Esophagus mucosa (tissue), 1 donor: ENCODE measurements at regions not wholly inside any gene's neighbourhood (a gene's known extent, or its start where the extent isn't known, plus 50 kb on each side); places are given as distances from the start of the nearest gene placed in this dataset.

Source experiments
- ATAC-seq: fragments of 200-7000 bp; cut with Tn5 transposase; one replicate; pipeline ENCODE4 v1.9.1; 2020
- donor health status: DM: yes; HTN: yes; CAD: no.

DNA sequence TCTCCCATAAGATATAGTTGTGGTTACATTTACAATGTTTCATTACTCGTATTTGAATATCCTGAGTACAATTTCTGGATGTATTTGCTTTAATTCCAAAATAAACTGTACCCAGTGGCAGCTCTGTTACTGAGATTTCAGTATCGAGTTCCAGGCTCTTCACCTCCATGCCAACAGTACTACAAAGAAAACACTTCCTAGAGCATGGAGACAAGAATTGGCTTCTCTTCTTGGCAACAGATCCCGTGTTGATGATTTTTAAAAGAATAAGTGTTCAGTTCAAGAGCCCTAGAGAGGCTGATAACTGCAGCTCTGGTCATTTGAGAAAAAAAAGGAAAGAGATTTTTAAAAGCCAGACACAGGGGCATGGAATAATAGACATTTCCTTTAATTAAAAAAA, 302.8 kb downstream of the EFNB2 start:
- no peak for ATAC-seq

DNA sequence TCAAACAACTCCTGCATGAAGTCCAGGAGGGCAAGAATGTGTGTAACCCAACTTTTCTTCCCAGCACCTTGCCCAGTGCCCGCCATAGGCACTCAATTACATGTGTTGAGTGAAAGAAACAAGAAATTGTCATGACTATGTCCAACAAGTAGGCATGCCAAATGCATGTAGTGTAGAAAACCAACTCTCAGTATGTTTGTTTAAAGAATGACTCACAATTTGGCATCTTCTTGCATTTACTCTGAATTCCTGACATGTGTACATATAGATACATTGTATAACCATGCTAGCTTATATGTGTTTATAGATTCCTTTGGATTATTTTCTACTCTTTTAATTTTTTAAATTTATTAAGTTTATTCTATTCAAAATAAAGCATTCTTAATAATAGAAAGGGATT, 305.0 kb downstream of the EFNB2 start:
- ATAC-seq: peak; percentile 65

DNA sequence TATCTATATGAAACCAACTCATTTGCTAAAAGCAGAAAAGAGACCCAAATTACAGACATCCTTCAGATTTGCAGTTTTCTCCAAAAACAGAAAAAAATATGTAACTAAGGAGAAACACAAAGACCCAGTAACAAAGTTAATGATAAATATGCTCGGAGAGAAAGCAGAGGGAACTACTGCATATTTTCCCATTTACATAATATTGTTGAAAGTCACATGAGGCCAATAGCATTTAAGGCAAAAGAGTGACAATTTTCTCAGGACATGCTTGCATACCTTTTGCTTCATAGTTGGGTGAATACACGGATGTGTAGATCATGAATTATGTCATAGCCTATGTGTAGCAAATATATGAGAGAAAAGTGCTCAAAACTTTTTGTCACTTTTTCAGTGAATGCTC, 310.3 kb downstream of the EFNB2 start:
- ATAC-seq: no peak

DNA sequence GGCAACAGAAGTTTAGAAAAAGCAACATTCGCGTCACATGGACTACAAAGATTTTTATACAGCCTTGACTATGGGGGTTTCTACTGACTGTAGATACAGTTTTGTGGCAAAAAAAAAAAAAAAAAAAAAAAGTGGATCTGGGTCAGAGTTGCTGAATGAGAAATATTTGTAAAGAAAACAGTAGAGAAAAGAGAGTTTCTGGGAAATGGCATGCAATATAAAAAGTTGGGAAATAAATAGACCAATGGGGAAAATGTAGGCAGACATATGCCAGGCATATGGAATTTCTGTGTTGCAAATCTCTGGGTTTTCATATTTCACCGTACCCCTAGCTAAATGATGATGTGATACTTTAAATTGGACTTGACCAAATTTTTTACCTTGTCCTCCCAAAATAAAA, 315.3 kb downstream of the EFNB2 start:
- no peak for ATAC-seq

DNA sequence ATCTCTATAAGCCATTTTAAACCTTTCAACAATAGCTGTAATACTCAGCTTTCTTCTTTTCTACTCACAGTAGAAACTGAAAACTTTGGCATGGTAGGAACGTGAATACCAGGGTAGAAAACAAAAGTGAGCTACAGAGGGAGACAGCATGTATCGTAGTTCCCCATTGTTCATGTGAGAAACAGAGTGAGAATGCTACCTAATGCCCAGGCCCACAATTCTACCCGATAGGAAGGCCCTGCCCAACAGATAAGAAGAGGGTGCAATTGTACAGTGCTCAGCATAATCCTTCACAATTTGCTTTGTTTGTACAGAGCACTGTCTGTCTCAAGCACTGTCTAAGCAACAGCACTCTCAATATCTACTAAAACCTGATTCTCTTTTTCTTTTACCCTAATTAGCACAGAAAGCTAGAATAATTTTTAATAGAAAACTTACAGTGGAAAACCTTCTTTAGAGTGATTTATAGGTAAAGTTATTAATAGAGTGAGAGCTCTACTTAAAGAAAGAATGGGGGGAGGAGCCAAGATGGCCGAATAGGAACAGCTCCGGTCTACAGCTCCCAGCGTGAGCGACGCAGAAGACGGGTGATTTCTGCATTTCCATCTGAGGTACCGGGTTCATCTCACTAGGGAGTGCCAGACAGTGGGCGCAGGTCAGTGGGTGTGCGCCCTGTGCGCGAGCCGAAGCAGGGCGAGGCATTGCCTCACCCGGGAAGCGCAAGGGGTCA, 322.3 kb downstream of the EFNB2 start:
- no peak for ATAC-seq

DNA sequence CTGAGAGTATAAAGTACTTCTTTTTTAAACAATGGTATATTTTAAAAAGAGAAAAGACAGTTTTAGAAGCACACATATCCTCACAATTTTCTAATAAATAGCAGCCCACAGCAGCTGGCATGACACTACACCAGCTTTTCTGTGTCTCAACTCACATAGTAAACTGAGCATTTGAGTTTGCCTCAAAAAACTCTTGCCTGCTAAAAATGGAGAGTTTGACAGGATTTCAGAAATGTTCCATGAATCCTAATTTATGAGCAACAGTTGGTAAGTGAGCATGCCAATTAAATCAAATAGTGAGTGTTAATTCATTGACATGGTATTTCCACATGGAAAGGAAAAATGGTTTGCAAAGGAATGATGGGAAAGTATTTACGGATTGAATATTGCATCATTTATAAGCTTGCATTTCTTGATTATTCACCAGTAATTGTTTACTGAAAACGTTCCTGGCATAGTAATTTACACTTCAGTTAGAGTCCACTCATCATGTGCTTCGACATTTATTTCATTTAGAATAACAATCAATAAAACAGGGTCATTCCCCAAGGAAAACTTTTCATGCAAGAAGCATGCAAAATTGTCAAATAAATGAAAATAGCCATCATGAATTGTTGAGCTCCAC, 323.0 kb downstream of the EFNB2 start:
- no peak for ATAC-seq

DNA sequence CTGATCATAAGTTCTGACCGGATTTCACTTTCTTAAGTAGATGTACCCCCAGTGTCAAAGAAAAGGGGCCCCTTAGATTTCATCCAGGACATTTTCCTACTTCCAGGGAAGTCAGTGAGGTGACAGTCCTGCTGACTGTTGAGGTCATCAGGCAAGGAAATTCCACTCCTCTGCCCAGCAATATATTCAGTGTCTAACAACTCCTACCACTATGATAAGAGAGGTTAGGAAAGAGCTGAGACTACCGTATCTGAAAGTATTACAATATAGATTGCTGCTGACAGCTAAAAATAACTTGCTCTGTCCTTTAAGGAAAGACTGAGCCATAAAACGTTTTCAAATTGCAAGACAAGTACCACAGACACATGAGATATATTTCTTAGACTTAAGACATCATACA, 325.1 kb downstream of the EFNB2 start:
- ATAC-seq: no peak

DNA sequence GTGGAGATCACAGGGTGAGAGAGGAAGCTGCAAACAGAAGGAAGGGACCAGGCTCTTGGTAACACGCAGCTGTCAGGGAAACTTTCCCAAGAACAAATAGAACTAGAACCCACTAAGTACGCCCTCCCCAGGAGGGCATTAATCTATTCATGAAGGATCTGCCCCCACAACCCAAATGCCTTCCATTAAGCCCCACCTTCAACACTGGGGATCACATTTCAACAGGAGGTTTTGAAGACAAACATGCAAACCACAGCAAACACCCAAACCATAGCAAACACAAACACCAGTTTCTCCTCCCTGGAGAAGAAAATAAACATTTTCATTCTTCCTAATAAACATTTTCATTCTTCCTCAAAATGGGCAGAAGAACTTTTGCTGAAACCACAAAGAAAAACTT, 329.6 kb downstream of the EFNB2 start:
- no peak for ATAC-seq

DNA sequence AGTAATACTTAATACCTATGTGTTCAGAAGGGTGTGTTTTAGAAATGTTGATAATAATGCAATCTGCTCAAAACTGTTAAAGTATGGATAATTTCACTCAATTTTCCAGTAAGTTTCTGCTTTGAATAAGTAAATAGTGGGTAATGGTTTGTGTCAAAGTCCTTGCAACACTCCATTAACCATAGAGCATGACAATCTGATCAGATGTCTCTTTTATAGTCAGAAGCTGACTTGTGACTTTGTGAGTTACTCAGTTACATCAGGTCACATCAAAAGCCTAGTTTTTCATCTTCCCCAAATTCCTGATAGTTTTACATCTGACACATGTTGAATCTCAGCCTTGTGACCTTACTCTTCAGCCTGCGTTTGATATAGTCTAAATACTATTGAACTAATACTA, 338.0 kb downstream of the EFNB2 start:
- no peak for ATAC-seq

DNA sequence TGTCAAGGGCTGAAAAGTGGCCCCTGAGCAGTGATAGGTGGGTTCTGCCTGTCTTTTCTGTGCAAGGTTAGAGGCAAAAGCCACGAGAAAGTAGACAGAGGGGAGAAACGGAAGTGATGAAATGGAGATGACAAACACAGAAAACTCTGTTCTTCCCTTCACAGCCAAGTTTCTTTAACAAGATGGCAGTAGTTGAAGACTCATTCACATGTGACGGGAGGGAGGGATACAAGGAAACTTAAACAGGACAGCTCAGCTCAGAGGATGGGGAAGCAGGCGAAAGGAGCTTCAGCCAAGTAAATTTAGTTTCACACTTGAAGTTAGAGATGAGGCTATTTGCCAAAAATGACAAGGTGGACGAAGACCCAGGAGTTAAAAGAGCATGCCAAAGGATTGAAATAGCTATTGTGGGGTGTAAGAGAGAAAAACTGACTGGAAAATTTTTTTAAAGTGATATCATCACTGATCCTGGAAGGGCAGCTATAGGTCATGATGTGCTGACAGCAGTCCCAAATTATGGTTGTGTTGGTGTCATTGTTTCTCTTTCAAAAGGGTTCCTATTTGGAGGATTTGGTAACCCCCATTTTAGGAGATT, 347.9 kb downstream of the EFNB2 start:
- ATAC-seq: no peak

DNA sequence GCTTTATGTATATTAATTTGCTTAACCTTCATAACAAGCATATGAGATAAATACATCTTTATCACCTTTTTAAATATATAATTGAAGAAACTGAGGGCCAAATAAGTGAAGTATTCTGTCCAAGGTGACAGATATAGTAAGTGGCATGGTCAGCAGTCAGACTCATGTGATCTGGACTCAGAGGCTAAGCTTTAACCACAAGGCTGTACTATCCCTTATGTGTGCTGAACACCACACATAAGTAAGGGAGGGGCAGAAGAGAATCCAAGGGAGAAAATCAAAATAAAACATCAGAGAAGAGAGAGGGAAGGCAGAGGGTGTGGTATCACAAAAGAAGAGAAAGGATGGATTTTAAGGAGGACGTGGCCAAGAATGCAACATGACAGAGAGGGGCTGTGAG, 348.4 kb downstream of the EFNB2 start:
- ATAC-seq: no peak

DNA sequence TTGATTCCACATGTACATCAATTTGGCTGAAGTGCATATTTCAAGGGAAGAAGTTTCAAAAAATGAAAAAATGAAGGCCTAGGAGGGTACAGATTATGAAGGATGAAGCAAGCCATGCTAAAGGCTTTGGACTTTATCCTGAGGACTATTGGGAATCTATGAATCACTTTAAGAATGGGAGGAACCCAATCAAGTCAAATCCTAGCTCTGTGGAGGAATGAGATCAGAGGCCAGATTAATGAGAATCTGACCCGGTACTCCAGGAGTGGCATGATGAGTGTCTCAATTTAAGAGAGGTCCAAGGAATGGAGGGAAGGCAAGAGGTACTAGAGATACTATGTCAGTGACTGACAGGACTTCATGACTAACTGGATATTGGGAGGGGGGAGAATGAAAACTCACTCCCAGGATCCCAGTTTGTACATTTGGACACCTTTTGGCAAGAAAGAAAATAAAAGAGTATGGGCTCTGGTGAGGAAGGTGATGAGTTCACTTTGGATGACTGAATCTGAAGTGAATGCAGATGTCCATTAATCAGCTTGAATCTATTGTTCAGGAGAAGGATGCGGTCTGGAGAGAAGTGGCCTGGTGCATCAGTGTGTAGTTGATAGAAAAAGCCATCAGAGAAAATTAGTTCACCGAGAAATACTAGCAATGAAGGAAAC, 349.0 kb downstream of the EFNB2 start:
- ATAC-seq: no peak

DNA sequence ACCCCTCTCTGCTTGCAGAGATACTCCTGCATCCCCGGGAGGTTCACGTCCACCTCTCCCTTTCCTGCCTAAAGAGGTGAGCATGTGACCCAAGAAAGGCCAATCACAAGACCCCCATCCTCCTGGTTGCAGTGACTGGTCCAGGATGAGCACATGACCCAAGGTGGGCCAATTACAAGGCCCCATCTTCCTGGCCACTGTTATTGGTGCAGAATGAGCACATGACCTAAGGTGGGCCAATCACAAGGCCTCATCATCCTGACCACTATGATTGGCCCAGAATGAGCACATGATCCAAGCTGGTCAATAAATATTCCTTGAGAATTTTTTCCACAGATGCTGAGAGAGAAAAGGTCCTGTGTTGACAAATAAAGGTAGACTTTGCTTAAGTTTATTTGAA, 350.7 kb downstream of the EFNB2 start:
- ATAC-seq: no peak

DNA sequence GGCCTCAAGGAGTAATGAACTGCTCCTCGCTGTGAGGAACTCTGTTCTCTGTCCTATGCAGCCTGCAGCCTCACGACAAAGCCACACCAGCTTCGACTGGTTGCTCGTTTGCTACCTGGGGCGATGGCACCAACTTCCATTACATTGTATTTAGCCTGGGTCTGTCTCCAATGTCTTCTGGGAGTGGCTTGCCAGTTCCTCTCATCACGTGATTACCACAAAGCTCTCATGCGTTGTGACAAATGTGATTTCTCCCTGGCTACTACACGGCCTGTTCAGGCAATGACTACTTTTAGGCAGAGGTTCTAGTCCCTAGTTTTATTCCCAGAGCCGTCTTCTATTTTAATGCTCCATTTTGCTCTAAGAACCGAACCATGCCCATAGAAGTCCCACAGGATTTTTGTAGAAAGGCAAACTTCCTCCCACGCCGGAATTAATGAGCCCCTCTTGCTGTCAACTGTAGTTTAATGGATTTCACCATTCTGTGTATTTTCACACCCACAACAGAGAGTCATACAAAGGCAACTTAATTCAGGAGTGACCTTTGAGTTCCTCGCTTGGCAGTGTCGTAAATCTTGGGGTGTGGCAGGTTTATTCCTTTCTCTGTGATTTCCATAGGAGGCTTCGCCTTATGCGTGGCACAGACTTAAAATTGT, 351.9 kb downstream of the EFNB2 start:
- ATAC-seq: no peak

DNA sequence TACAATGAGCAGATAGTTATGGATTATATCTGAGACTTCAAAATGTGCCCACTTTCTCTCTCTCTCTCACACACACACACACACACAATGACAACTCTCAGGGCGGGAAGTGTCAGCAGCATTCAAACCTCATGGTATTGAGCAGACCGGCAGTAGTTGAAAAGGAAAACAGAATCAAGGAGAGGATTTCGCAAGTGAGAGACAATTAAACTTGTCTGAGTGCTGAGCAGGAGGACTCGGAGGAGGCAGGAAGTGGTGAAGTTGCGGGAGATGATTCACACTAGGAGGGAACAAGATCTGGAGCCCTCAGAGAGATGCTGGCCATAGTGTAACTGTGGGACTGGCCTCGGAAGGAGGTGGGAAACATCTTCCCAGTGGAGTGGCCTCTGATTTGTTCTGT, 353.1 kb downstream of the EFNB2 start:
- ATAC-seq: peak; percentile 57

DNA sequence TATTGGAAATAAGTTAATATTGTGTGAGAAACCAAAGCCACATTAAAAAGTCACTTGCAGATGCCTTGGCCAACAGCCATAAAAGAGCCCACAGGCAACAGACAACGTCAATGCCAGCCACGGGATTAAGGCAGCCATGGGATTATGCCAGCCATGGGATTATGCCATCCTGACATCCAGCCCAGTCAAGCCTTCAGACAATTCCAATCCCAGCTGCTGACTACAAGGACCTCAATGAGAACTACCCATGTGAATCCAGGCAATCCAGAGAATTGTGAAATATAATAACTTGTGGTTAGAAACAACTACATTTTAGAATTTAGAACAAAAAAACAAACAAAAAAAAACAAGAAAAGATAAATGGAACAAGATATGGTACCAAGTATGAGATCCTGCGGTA, 356.6 kb downstream of the EFNB2 start:
- no peak for ATAC-seq

DNA sequence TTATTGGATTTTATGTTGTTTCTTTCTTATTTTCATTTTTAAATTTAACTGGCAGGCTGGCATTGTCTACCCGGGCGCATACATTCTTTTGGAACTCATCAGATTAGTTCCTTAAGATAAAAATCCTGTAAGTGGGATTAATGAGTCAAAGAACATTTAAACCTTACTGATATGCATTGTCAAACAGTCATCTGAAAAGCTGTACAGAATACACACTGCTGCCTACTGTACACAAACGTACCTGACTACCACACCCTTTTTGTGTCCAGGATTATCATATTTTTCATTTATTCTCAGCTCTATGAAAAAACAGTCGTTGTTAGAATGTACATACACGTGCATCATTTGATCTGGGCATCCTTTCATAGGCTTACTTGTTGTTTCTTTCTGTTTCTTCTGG, 358.3 kb downstream of the EFNB2 start:
- peak; percentile 23 for ATAC-seq

DNA sequence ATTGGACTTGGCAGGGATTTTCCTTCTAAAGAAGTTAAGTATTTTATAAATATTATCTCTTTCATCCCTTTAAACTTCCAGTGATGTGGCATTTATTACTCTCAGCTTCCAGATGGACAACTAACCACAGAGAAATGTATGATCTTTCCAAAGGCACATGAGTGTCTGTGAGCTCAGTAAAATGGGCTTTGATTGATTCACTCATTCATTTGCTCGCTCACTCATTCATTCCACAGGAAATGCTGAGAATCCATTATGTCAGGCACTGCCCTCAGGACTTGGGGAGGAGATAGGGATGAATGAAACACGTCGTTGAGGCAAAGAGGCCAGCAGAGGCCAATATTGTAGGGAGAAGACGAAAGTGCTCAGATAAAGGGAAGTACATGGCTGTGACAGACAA, 359.3 kb downstream of the EFNB2 start:
- ATAC-seq: no peak

DNA sequence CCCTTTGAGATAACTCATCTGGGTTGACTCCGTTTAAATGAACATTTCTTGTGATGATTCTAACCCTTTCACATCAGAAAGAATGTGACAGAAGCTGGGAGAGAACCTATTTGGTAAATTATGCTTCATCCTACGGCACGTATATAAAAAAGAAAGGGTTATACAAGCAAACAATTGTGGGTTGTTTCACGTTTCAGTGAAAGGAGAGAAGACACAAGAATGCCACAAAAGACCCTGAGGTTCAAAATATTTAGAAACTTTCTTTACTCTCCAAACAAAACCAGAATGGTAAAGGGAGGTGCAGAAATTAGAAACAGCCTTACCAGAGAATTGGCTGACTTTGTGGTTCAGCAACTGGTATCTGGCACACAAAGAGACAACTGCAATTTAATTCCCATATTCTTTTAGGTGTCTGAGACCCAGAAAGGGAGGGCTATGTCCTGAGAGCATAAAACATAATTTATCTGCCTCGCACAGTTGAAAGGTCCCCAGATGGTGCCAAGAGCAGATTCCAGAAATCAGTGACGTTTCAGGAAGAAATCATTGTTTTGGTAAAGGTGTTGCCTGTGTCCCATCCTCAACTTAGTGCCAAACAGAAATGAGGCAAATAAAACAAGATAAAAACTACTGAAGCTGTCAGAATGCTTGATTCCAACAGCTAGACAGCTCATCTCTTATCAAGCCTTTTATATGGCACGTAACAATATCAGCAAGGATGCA, 361.4 kb downstream of the EFNB2 start:
- no peak for ATAC-seq

DNA sequence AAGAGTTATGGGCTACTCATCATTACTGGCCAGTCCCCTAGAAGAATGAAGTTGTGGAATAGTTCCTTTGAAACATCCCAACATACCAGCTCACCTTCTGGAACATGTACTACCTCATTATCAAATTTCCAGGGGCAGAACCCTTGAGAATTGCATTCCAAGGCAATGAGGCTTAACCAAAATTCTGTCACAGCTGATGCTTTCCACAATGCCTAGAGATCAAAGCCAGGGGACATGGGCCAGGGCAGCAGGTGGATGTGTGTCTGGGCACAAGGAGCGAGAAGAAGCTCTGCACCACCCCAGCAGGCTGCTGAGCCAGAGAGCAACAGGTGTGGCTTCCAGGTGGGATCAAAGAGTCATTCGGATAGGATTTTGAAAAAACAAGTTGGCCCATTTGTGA, 362.1 kb downstream of the EFNB2 start:
- ATAC-seq: no peak

DNA sequence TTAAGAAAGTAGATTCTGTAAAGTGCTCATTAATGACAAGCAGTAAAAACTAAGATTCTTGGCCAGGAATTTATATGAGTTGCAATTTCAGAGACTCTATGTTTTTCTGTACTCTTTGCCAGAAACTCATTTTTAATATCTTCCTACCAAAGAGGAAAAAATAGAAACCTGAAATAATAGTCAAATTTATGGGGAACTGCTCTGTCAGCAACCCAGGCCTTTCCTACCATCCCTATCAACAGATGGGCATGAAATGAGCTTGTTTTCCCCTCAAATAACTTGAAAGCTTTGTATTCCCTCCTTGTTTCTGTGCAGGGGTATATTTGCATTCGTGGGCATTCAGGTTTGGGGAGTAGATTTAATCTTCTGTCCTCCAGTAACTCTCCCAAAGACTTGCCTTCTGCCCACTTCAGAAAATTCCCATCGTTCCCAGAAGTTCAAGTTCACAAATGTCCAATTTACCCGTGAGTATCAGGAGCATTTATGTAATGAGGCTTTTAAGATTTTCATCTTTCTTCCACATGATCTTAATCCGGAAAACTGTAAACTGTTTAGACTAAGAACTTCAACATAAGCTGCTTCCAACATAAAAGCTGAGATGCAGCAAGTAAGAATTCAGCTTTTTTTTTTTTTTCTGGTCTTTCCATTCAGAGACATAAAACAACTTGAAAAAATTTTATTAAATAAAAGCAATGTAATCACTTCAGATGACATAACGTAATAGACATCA, 363.1 kb downstream of the EFNB2 start:
- ATAC-seq: no peak

DNA sequence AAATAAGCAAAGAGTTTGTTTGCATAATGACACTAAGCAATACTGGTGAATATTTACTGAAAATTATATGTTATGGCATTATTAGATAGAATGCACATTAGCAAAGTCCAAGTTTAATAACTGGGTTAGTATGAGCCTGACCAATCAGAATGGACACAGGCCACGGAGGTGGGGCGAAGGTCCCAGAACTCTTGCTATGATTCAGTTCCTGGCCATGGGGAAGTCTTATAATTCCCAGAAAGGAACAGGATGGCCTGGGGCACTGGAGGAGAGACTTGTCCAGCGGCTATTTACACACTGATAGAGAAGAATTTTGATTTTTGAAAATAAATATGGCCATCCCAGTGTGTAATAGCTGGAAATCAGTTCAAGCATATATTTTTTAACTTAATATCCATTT, 372.0 kb downstream of the EFNB2 start:
- ATAC-seq: no peak
